Endothelial cell of umbilical vein (primary cell): ENCODE measurements at regions not wholly inside any gene's neighbourhood (a gene's known extent, or its start where the extent isn't known, plus 50 kb on each side); places are given as distances from the start of the nearest gene placed in this dataset.

Experiments used
- BruUV-seq: library from RNA; stranded (reverse); fragments of 400-500 nt; replicated peaks from 2 replicates; lab custom pipeline; 2021; lab: Mats Ljungman, UMichigan
- CTCF ChIA-PET: fragments of 300-600, 350-600 bp; sonication (Branson Sonifier 250); formaldehyde crosslinking; loops from one replicate; lab custom pipeline; 2021; ENCODE audit warnings: antibody characterized with exemption, inconsistent platforms; lab: Charles Lee
- POLR2A ChIA-PET: fragments of 300-600, 350-600 bp; sonication (Branson Sonifier 250); formaldehyde crosslinking; loops from one replicate; lab custom pipeline; 2021; ENCODE audit warnings: antibody characterized with exemption, inconsistent platforms; lab: Charles Lee
- DNase-seq: peaks from one replicate; pipeline ENCODE4 v3.0.0-alpha.2; 2011; ENCODE audit warnings: low read depth, low spot score
- FAIRE-seq: peaks from 2 replicates; lab custom pipeline; 2011; peaks lifted over from hg19 to GRCh38; lab: Jason Lieb, UNC
- H2AFZ ChIP-seq: 2 replicates; pipeline ENCODE4 v1.6.0; 2012; ENCODE audit warnings: low read depth, low read length, control low read depth, inconsistent platforms
- H3K27ac ChIP-seq: 2 replicates; pipeline ENCODE4 v1.5.1; 2011; ENCODE audit warnings: low read depth, mild to moderate bottlenecking, control low read depth, low read length, moderate library complexity; ENCODE audit not compliant: insufficient read depth
- H3K27me3 ChIP-seq, 2 experiments: 2 replicates each; pipeline versions ENCODE4 v1.6.0 to v1.6.1; 2011; ENCODE audit warnings: low read length in 2 of 2, mixed read lengths in 1 of 2; ENCODE audit not compliant: control insufficient read depth in 2 of 2, insufficient read depth in 2 of 2
- H3K36me3 ChIP-seq, 2 experiments: 2 replicates in 1 of 2; 3 replicates in 1 of 2; pipeline ENCODE4 v1.5.1; 2011; ENCODE audit warnings: low read length in 2 of 2, mild to moderate bottlenecking in 1 of 2, moderate library complexity in 1 of 2; ENCODE audit not compliant: control insufficient read depth in 2 of 2, insufficient read depth in 2 of 2; ENCODE audit errors: extremely low read depth in 1 of 2
- H3K4me1 ChIP-seq: 3 replicates; pipeline ENCODE4 v1.5.1; 2011; ENCODE audit warnings: mild to moderate bottlenecking, low read length; ENCODE audit not compliant: control insufficient read depth, insufficient read depth; ENCODE audit errors: extremely low read depth
- H3K4me2 ChIP-seq: 2 replicates; pipeline ENCODE4 v1.6.1; 2011; ENCODE audit warnings: low read length, control low read depth, mixed read lengths; ENCODE audit not compliant: insufficient read depth
- H3K4me3 ChIP-seq, 3 experiments: fragments of 200-600 bp in 1 of 3; sonication (generic), shearing (Covaris generic) in 1 of 3; replicated peaks in 1 of 3; 2 replicates each; pipeline ENCODE4 v1.5.1; 2011 to 2016; ENCODE audit warnings: control low read depth in 3 of 3, low read length in 3 of 3, mild to moderate bottlenecking in 2 of 3, inconsistent platforms in 1 of 3, low read depth in 1 of 3, moderate library complexity in 1 of 3; ENCODE audit not compliant: insufficient read depth in 1 of 3
- H3K79me2 ChIP-seq: 2 replicates; pipeline ENCODE4 v1.6.0; 2012; ENCODE audit warnings: low read length, inconsistent platforms; ENCODE audit not compliant: control insufficient read depth, insufficient read depth
- H3K9ac ChIP-seq: replicated peaks from 2 replicates; pipeline ENCODE3; 2011; ENCODE audit warnings: low read length, control low read depth; ENCODE audit not compliant: insufficient read depth; ENCODE audit errors: extremely low read depth
- H3K9me1 ChIP-seq: replicated peaks from 3 replicates; pipeline ENCODE4 v1.6.0; 2011; ENCODE audit warnings: mild to moderate bottlenecking, low read length; ENCODE audit not compliant: control insufficient read depth, insufficient read depth; ENCODE audit errors: extremely low read depth
- H3K9me3 ChIP-seq: replicated peaks from 2 replicates; pipeline ENCODE4 v1.5.1; 2012; ENCODE audit warnings: low read length, inconsistent platforms; ENCODE audit not compliant: control insufficient read depth, insufficient read depth
- H4K20me1 ChIP-seq: replicated peaks from 2 replicates; pipeline ENCODE3; 2011; ENCODE audit warnings: mild to moderate bottlenecking, low read length; ENCODE audit not compliant: control insufficient read depth, insufficient read depth; ENCODE audit errors: extremely low read depth
- EZH2 ChIP-seq: IDR thresholded peaks from 2 replicates; pipeline ENCODE4 v1.6.1; 2012; ENCODE audit warnings: borderline replicate concordance, low read depth, mild to moderate bottlenecking, moderate library complexity, low read length, inconsistent platforms; ENCODE audit not compliant: severe bottlenecking
- FOS ChIP-seq: IDR thresholded peaks from 2 replicates; pipeline ENCODE4 v1.6.1; 2011; ENCODE audit warnings: mild to moderate bottlenecking, low read length, moderate library complexity, borderline replicate concordance; ENCODE audit not compliant: insufficient read depth
- GATA2 ChIP-seq: IDR thresholded peaks from 2 replicates; pipeline ENCODE4 v1.7.0; 2011; ENCODE audit warnings: low read depth, mild to moderate bottlenecking, moderate library complexity, mixed read lengths, low read length; ENCODE audit not compliant: insufficient read length, insufficient read depth
- JUN ChIP-seq: IDR thresholded peaks from 2 replicates; pipeline ENCODE4 v1.6.1; 2011; ENCODE audit warnings: borderline replicate concordance, low read depth; ENCODE audit not compliant: insufficient read length, insufficient read depth
- MYC ChIP-seq: IDR thresholded peaks from one replicate; pipeline ENCODE4 v1.6.1; 2011; ENCODE audit warnings: mild to moderate bottlenecking, low read depth, low read length
- POLR2A ChIP-seq: IDR thresholded peaks from 2 replicates; pipeline ENCODE4 v1.6.1; 2012; ENCODE audit warnings: low read depth, mild to moderate bottlenecking, control low read depth, low read length
- POLR2AphosphoS5 ChIP-seq: IDR thresholded peaks from 2 replicates; pipeline ENCODE4 v1.6.1; 2012; ENCODE audit warnings: low read depth, mild to moderate bottlenecking, control low read depth, low read length, moderate library complexity; ENCODE audit not compliant: insufficient read depth
- dilution Hi-C: fragments of 300-500 bp; cut with MboI; formaldehyde crosslinking; loops from one replicate; pipeline ENCODE4 v1.15.0; 2019; ENCODE audit warnings: low sequenced_read_pairs; ENCODE audit not compliant: extremely low pct_ligation_motif_present
- intact Hi-C: fragments of 100-400 bp; cut with micrococcal nuclease; formaldehyde crosslinking; loops from one replicate; pipeline ENCODE4 v1.10.0; 2022
- TF ChIP-seq, protein P1 (sequence below), 2 donors: IDR thresholded peaks; 1 replicate in 1 of 2; 2 replicates in 1 of 2; pipeline ENCODE4 v1.5.1; 2011; ENCODE audit warnings: low read length in 2 of 2, mild to moderate bottlenecking in 2 of 2, moderate library complexity in 2 of 2, control low read depth in 1 of 2, inconsistent platforms in 1 of 2, low read depth in 1 of 2; ENCODE audit not compliant: insufficient read depth in 1 of 2; ENCODE audit errors: extremely low read depth in 1 of 2
- TF ChIP-seq, protein P2 (sequence below): IDR thresholded peaks from 2 replicates; pipeline ENCODE4 v1.6.1; 2011; ENCODE audit not compliant: insufficient read depth, insufficient read length

DNA sequence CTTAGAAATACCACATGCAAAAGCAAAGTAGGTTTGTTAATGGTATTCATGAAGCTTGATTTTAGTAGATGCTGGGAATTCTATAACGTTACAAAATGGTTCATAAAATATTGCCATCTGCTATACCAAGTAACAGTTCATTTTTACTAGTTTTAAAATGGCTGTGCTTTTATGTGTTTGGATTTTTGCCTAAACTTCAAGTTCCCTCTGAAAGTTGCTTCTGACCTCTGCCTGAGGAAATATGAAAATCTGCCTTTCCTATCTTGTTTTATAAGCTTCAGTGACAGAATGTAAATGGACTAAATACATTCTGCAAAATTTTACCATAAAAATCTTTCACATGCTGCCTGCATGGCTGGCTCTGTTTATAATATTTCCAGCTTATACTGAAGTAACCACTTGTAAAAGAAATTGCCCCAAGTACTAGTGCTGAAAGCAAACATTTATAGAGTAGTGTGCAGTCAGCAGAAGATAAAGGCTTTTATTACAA is 560.7 kb upstream of the ROBO2 start:
- ChIA-PET POLR2A (no interaction called here), CTCF (no interaction called here)
- H3K4me3 ChIP-seq: no peak overlapping the region
- no peak overlapping the region for H3K9ac ChIP-seq
- H2AFZ ChIP-seq: no peak overlapping the region
- peaks cover 3% of the 10 kb centered on the region for H3K9me3 ChIP-seq
- no peaks in the 10 kb centered on the region for H3K36me3 ChIP-seq
- no peak overlapping the region for H3K4me2 ChIP-seq
- H3K27me3 ChIP-seq: no peaks in the 10 kb centered on the region
- intact Hi-C loops (no loop called here), dilution Hi-C loops (no loop called here)
- no peaks in the 10 kb centered on the region for H3K4me1 ChIP-seq
- no peaks in the 10 kb centered on the region for H3K9me1 ChIP-seq
- BruUV-seq: no TSS peak
- no peaks in the 10 kb centered on the region for H3K79me2 ChIP-seq
- no peak overlapping the region for H3K27ac ChIP-seq
- DNase-seq (no peak), FAIRE-seq (no peak)
- TF ChIP-seq GATA2: no peak
- no peak for TF ChIP-seq FOS
- no peak for TF ChIP-seq MYC
- no peak for TF ChIP-seq POLR2A
- TF ChIP-seq, protein P1, sequence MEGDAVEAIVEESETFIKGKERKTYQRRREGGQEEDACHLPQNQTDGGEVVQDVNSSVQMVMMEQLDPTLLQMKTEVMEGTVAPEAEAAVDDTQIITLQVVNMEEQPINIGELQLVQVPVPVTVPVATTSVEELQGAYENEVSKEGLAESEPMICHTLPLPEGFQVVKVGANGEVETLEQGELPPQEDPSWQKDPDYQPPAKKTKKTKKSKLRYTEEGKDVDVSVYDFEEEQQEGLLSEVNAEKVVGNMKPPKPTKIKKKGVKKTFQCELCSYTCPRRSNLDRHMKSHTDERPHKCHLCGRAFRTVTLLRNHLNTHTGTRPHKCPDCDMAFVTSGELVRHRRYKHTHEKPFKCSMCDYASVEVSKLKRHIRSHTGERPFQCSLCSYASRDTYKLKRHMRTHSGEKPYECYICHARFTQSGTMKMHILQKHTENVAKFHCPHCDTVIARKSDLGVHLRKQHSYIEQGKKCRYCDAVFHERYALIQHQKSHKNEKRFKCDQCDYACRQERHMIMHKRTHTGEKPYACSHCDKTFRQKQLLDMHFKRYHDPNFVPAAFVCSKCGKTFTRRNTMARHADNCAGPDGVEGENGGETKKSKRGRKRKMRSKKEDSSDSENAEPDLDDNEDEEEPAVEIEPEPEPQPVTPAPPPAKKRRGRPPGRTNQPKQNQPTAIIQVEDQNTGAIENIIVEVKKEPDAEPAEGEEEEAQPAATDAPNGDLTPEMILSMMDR (IDR thresholded peaks at IDR 0.05; ENCODE audit: extremely low read depth in 1 of 2, insufficient read depth in 1 of 2, low read depth in 1 of 2, low read length in 2 of 2): no peak
- no peak for TF ChIP-seq POLR2AphosphoS5
- TF ChIP-seq EZH2: no peak
- no peak for TF ChIP-seq JUN
- TF ChIP-seq, protein P2, sequence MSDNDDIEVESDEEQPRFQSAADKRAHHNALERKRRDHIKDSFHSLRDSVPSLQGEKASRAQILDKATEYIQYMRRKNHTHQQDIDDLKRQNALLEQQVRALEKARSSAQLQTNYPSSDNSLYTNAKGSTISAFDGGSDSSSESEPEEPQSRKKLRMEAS: no peak
- no peaks in the 10 kb centered on the region for H4K20me1 ChIP-seq
